ENCODE measurements at regions not wholly inside any gene's neighbourhood (a gene's known extent, or its start where the extent isn't known, plus 50 kb on each side); places are given as distances from the start of the nearest gene placed in this dataset.

DNA sequence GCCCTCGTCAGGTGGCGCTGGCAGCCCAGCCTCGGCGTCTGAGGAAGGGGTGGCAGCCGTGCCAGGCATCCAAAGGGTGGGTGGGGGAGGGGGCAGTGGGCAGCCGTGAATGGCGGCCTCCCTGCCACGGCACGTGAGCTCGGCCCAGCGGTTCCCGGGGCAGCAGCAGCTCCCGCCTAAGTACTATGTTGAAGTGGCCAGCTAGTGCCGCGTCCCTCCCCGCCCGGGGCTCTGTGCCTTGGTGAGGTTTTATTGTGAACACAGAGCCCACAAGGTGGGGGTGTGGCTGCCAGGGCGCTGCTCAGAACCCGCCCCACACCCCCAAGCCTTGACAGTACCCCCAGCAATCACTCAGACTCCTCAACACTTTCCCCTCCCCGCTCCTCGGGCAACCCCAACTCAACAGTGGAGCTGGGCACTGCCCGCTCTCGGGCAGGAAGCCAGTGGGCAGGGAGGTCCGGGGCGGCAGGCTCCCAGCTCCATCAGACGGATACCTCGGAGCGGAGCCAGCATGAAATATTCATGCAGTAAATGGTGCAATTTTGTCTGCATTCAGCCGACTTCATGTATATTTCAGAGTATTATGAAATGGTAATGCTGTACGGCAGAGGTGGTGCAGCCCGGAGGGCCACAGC lies 80.4 kb downstream of the ENGASE start:
- no peak for TF ChIP-seq EZH2 (IDR thresholded peaks at IDR 0.05; ENCODE audit: low read length)
- TF ChIP-seq, protein P1, sequence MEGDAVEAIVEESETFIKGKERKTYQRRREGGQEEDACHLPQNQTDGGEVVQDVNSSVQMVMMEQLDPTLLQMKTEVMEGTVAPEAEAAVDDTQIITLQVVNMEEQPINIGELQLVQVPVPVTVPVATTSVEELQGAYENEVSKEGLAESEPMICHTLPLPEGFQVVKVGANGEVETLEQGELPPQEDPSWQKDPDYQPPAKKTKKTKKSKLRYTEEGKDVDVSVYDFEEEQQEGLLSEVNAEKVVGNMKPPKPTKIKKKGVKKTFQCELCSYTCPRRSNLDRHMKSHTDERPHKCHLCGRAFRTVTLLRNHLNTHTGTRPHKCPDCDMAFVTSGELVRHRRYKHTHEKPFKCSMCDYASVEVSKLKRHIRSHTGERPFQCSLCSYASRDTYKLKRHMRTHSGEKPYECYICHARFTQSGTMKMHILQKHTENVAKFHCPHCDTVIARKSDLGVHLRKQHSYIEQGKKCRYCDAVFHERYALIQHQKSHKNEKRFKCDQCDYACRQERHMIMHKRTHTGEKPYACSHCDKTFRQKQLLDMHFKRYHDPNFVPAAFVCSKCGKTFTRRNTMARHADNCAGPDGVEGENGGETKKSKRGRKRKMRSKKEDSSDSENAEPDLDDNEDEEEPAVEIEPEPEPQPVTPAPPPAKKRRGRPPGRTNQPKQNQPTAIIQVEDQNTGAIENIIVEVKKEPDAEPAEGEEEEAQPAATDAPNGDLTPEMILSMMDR (optimal IDR thresholded peaks at IDR 0.05 in 1 of 3, IDR thresholded peaks at IDR 0.05 in 1 of 3, conservative IDR thresholded peaks at IDR 0.05 in 1 of 3; ENCODE audit: extremely low read depth in 1 of 3, insufficient read depth in 2 of 3, low read length in 3 of 3) = no peak

Data from keratinocyte (primary cell).